Esophagus muscularis mucosa (tissue), 4 donors: ENCODE measurements at regions not wholly inside any gene's neighbourhood (a gene's known extent, or its start where the extent isn't known, plus 50 kb on each side); places are given as distances from the start of the nearest gene placed in this dataset.

Experiments
- EP300 ChIP-seq: sonication (generic); formaldehyde crosslinking; IDR thresholded peaks from one replicate; pipeline ENCODE4 v1.6.1; 2017; ENCODE audit warnings: antibody characterized with exemption
- POLR2A ChIP-seq: fragments of 450-650 bp; IDR thresholded peaks from one replicate; pipeline ENCODE4 v1.6.1; 2017; ENCODE audit warnings: antibody characterized with exemption, moderate library complexity, mild to moderate bottlenecking, low read depth
- POLR2AphosphoS5 ChIP-seq, 2 donors: sonication (generic); formaldehyde crosslinking; IDR thresholded peaks; one replicate each; pipeline ENCODE4 v1.6.1; 2017; ENCODE audit warnings: antibody characterized with exemption in 2 of 2
- TF ChIP-seq, protein P1 (sequence below), 3 experiments: fragments of 200-600 bp in 2 of 3; fragments of 450-650 bp in 1 of 3; sonication (generic) in 2 of 3; IDR thresholded peaks; one replicate each; pipeline ENCODE4 v1.5.1; 2017 to 2019; ENCODE audit warnings: antibody characterized with exemption in 3 of 3, mild to moderate bottlenecking in 2 of 3, moderate library complexity in 1 of 3

DNA sequence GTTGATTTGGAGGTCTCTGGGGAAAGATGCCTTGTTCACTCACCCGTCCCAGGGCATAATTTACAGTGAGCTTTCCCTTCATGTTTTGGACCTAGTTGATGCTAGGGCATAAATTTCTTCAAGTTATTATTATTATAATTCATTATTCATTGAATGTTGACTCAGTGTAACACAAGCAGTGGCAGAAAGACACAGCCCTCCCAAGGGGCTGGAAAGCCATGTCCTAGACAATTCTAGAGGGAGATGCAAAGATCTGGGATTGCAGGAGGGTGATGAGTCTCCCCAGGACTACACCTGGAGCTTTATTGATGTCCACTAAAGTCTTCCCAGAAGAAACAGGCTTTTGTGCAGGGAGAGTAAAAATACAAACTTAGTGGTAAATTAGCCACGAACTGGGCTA, 322.0 kb upstream of the MOCS1 start:
- TF ChIP-seq POLR2AphosphoS5 (IDR thresholded peaks at IDR 0.05) (no peak), POLR2A (no peak), EP300 (no peak)
- TF ChIP-seq, protein P1, sequence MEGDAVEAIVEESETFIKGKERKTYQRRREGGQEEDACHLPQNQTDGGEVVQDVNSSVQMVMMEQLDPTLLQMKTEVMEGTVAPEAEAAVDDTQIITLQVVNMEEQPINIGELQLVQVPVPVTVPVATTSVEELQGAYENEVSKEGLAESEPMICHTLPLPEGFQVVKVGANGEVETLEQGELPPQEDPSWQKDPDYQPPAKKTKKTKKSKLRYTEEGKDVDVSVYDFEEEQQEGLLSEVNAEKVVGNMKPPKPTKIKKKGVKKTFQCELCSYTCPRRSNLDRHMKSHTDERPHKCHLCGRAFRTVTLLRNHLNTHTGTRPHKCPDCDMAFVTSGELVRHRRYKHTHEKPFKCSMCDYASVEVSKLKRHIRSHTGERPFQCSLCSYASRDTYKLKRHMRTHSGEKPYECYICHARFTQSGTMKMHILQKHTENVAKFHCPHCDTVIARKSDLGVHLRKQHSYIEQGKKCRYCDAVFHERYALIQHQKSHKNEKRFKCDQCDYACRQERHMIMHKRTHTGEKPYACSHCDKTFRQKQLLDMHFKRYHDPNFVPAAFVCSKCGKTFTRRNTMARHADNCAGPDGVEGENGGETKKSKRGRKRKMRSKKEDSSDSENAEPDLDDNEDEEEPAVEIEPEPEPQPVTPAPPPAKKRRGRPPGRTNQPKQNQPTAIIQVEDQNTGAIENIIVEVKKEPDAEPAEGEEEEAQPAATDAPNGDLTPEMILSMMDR (IDR thresholded peaks at IDR 0.05): no peak
